NCI-H1930 (cell line): ENCODE measurements at regions not wholly inside any gene's neighbourhood (a gene's known extent, or its start where the extent isn't known, plus 50 kb on each side); places are given as distances from the start of the nearest gene placed in this dataset.

Experiments
- DNase-seq, 2 experiments: peaks; one replicate each; lab custom pipeline; 2025; lab: John Stamatoyannopoulos, UW

DNA sequence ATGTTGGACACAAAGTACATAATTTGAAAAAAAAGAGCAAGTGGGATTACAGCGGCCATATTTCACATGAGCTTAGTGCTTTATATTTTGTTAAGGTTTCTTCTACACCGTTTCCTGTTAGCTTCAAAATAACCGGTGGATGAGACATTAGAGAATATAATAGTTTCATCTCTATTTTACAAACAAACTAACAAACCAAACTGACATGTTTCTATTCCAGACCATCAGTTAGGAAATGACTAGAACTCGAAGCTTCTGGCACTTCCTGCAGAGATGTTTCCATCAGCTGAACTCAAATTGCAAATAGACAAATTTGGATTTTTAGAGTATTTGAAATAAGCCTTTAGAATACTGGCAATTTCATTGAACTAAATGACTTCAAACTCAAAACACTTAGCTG, 86.5 kb downstream of the MTRR start:
- DNase-seq: no peak

DNA sequence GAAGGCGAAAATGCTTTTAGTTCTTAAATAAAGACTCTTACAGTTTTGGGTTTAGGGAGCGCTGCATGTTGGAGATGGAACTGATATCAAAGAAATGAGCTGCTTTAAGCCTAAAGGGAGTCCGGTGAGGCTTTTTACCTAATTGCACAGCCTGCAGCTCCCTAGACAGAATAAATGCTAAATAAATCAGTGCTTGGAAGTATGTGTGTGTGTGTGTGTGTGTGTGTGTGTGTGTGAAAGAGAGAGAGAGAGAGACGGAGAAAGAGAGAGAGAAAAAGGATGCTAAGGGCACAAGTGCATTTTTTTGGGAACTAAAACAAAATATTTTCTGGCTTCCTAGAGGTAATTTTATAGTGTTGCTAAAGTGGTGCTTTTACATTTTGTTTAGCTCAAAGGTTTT, 88.4 kb downstream of the MTRR start:
- DNase-seq: no peak

DNA sequence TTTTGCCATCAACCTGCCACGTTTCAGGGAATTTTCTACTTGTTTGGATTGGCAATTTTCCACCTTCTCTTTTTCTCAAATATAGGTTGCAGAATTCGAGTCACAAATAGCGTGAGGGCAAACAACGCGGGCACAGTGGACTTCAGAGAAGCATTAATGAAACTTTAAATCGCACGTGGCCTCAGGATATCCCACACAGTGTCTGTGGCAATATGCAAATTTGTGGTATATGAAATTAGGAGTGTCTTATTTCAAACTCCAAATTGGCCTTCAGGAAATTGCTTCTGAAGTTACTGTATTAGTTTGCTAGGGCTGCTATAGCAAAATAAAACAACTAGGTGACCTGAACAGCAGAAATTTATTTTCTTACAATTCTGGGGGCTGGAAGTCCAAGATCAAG, 91.2 kb downstream of the MTRR start:
- no peak for DNase-seq

DNA sequence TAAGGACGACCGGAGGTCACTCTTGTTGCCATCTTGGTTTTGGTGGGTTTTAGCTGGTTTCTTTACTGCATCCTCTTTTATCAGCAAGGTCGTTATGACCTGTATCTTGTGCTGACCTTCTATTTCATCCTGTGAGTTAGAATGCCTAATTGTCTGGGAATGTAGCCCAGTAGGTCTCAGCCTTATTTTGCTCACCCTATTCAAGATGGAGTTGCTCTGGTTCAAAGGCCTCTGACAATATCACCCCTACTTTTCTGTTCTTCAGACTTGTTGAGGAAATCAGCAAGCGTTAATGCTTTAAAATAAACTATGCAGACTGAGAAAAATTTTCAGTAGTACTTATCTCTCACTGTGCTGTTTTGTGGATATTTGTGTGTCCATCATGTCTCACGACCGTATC, 92.6 kb downstream of the MTRR start:
- no peak for DNase-seq

DNA sequence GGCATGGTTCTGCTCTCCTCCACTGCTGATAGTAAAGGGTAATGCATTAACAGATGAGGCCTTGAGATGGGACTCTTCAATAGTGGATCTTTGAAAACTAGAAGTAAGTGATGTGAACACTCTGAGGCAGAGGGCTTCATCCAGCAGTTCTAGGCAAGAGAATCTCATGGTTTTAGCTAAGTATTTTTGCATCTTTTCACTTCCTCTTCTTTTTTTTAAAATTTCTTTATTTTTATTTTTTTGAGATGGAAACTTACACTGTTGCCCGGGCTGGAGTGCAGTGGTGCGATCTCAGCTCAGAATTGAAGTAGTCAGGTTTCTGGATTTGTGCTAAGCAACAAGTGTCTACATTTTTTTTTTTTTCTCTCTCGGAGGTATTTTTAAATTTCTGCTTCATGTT, 101.9 kb downstream of the MTRR start:
- DNase-seq: no peak

DNA sequence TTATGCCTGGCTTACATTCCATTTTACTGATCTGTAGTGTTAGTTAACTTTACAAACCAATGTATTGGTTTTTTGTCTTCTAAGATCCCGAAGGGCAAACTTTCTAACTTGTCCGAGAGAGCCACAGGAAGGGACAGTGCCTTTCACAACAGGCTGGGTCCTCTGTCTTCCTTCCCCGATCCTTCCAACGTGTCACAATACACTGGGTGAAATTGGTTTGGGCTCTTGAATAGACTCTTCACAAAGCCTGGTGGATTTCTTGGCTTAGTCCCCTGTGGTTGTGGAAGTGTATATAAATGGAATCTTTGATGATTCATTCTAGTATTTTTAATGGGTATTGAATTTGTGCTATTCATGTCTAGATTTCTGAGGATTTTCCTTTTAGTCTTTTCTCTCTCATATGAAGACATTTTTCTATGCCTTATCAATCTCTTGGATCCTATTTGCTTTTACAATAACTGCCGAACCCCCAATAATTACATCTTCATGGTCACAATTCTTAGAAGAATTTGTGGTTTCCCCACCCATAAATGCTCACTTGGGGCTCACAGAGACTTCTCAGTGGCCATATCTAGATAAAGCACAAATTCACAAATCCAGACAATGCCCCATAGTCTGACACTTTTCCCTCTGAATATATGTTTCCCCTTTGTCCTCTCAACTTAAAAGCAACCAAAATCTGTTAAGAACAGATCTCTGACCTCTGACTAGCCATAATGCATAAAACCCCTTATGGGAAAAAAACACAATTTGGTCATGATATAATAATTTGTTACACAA, 107.7 kb downstream of the MTRR start:
- DNase-seq: no peak

DNA sequence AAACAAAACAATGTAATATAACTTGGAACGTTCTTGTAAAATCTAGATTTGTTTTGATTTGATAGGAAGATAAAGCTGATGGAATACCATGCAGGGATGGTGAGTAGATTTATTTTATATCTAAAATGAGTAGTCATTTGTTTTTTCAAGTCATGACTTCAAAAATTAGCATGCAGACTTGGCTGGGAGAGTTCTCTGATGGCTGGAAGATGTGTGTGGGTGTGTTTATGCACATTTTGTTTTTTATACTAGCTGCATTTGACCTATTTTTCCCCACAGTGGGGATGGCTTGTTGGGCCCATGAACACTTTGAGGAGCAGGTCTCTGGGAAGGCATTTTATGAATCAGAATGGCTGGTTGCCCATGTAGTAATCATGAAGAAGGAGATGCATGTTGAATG, 109.2 kb downstream of the MTRR start:
- no peak for DNase-seq

DNA sequence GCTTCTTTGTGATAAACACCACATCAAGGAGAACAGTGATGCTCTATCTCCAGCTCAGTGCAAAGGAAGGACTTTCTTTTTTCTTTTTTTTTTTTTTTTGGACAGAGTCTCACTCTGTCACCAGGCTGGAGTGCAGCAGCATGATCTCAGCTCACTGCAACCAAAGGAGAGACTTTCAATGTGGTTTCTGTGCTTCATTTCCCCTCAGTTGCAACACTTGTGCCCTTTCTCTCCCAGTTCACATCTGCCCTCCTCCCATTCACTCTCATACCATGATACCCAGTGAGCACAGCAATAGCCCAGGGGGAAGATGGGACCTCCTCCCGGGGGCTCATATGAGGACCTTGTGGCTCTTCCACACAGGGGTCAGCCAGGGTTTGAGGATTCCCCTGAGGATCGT, 110.0 kb downstream of the MTRR start:
- no peak for DNase-seq

DNA sequence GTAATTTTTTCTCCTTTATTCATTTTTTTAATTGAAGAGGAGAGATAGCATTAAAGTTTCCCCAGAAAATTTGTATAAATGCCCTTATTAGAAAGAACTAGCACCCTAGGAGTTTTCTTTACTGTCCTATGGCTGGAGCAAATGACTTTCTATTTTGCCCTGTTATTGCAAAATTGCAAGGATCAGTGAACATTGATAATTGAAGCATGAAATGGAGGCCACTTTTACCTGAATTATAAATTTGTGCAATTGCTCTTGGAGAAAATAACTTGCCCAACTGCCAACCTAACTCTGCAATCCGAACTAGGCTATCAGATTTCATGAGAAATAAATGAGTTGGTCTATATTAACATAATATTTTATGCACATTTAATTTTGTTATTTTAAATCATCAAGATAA, 111.9 kb downstream of the MTRR start:
- DNase-seq: no peak

DNA sequence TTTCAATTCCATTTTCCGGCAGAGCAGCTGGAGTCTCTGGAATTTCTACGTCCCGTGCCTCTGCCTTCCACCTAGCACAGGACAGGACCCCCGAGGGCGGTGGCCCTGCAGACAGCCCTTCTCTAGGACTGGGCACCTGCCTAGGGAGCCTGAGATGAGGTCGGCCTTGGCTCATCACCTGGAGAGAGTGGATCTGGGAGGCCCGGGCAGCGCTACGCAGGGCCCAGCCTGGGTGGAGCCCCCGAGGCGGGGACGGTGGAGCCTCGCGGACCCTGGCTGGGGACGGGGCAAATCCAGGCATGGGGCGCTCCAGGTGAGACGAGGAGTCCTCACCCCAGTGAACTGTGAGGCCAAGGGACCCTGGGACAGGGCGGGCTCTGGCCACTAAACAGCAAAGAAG, 114.5 kb downstream of the MTRR start:
- no peak for DNase-seq

DNA sequence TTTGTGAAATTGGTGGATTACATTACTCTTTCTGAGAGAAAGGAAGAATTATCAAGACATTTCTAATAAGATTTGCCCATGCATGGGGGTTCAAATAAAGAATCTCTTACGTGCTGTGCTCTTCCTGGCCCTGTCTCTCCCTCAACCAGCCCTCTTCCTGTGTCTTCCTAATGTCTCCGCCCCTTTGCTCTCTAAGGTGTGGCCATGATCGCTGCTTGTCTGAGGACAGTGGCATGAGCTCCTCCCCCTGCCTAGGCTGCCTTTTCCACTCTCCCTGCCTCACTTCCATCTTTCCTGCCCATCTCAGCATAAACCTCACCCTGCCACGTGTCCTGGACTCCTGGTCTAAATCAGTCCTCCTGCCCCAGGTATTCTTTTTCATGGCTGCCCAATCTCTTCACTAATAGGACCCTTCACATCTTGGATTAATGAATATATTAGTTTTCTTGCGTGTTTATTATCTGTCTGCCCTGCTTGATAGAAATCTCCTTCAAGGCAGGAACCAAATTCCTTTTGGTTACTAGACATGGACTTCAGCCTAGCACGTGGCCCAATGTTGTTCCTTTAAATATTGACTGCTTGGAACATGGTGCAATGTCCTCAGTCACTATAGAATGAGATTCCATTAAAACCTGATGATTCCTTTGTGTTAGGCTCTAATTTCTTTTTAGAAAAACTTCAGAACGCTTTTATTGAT, 122.3 kb downstream of the MTRR start:
- no peak for DNase-seq

DNA sequence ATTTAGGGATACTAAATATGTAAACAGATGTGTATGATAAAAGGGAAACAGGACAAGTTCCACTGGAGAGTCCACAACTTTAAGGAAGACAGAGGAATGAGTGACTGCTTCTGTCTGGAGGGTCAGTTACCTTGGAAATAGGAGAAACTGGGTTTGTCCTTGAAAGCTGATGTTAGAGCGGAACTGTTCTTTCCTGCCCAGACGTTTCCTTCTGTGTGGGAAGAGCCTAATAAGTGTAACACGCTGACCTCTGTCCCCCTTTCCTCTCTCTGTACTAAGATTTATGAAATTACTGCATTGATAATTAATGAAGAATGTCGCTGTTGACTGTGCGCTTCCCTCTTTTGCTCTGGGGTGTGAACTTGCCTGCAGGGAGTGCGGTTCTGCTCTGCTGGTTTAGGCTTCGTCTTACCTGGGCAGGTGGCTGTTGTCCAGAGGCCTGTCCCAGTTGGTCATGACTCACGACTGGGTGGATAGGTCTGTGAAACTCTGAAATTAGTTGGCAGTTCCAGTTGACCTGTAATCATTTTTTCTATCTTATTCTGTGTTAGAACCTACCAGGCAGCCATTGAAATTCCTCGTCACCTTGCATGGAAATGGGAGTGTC, 126.8 kb downstream of the MTRR start:
- DNase-seq: no peak

DNA sequence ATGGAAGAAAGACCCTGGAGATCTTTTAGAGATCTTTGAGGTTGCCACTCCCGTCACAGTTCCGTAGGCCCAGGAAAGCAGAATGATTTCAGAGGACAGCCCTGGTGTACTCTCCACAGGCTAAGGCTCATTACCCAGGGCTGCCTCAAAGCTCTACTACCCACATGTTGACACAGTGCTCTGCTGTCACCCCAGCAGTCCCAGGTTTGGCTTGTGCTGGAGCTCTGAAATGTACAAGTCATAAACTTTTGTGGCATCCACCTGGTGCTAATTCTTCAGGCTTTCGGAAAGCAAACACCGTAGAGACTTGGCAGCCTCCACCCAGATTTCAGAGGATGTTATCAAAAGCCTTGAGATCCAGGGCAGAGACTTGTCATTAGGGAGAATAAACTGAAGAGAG, 136.5 kb downstream of the MTRR start:
- no peak for DNase-seq

DNA sequence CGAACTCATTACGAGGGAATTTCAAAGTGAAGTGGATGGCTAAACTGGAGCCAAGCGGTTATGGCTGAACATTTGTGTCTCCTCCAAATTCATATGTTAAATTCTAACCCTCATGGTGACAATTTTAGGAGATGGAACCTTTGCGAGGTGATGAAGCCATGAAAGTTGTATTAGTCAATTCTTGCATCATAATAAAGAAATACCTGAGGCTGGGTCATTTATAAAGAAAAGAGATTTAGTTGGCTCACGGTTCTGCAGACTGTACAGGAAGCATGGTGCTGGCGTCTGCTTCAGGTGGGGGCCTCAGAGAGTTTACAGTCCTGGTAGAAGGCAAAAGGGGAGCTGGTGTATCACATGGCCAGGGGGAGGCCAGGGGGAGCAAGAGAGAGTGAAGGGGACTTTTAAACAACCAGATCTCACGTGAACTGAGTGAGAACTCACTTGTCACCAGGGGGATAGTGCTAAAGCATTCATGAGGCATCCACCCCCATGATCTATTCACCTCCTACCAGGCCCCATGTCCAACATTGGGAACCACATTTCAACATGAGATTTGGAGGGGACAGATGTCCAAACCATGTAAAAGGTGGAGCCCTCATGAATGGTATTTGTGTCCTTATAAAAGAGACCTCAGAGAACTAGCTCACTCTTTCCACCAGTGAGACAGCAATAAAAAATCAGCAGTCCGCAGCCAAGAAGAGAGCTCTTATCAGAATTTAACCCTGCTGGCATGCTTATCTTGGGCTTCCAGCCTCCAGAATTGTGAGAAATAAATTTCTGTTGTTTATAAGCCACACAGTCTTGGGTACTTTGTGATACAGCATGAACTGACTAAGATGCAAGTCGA, 143.4 kb downstream of the MTRR start:
- DNase-seq: no peak

DNA sequence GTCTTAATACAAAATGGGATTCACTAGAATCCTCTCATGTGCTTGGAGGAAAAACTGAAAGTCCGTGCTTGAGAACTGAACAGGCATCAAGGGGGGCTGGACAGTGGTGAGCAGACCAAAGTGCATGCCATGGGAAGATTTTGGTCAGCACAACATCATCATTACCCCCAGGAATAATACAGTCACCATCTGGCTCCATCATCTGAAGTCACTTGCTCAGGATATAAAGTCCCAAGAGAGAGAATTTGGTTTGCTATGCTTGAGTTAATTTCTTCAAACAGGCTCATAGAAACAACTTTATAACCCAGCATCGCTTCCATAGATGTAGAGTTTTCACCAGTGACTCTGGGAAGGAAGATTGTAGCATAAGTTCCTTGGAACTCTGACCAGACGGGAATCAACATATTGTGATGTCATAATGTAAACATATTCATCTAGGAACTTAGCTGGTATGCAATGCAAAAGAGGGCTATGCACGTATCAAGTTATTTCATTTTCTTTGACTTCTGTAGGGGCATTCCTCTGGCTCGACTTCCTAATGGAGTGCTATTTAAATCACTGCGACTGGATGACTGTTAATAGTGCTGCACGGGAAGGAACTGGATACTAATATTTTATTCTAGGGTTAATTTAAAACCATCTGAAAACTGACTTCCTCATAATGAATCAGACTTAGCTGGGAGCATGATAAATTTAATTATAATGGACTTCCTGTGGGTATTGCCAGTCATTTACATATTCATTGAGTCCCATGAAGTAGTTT, 145.2 kb downstream of the MTRR start:
- no peak for DNase-seq

DNA sequence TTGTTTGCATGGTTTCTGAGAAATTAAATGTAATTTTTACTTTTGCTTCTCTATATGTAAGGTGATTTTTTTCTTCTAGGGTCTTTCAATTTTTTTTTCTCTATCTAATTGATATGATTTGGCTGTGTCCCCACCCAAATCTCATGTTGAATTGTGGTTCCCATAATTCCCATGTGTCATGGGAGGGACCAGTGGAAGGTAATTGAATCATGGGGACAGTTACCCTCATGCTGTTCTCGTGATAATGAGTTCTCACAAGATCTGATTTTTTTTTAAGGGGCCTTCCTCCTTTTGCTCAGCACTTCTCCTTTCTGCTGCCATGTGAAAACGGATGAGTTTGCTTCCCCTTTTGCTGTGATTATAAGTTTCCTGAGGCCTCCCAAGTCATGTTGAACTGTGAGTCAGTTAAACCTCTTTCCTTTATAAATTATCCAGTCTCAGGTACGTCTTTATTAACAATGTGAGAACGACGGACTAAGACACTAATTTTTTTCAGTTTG, 150.8 kb downstream of the MTRR start:
- no peak for DNase-seq

DNA sequence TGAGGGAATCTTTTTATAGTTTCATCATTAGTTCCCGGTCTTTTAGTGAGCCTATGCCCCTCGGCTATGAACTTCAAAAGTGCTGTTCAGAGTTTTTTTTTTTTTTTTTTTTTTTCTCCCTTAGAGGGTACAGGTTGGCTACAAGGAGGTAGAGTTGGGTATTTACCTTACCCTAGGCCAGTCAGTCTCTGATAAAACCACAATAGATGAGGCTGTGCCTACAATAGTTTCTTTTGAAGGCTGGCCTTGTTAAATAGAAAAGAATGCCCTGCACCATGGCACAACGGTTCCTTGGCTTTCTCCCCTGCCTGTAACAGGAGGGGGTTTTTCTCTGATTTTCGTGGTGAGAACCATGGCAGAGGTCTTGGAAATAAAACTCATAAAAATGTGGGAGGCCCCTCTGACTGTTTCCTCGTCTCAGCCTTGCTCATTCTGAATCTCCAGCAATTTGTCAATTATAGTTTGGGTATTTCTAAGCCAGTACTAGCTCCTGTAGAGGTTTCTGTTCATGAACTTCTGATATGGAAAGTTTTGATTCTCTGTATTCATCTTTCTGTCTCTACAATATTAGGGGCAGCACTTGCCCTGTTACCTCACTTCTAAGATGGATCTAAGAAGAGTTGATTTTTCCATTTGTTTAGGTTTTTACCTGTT, 152.0 kb downstream of the MTRR start:
- DNase-seq: no peak

DNA sequence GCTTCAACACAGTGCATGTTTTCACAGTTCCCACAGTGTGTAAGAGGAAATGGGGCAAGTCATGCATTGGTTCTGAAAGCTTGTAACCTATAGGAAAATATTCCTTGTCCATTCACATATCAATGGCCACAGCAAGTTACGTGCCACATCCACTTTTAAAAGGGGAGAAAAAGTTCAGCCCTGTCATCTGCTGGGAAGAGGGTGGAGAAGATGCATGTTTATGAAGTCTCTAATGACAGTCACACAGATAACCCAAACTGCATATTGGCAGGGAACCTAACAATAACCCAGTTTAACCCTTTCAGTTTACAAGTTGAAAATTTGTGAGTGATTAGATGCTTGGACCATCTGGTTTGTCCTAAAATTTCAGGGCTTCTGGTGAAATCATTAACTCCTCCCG, 159.3 kb downstream of the MTRR start:
- no peak for DNase-seq

DNA sequence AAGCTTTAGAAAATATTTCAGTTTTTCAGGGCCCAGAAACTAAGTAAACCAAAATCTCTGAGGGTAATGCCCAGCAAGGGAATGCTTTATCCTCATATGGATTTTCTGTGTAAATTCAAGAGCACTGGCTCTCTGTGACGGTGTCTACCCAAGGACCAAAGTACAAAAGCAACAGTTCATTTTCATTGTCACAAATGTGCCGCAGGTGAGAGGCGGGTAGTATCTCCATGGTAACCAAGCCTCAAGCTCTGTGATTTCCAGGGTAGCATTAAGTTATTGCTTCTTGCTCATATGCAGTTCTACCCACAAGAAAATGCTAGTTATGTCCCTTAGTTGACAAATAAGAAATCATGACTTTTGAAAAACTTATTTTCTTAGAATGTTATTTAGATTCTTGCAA, 164.3 kb downstream of the MTRR start:
- no peak for DNase-seq

DNA sequence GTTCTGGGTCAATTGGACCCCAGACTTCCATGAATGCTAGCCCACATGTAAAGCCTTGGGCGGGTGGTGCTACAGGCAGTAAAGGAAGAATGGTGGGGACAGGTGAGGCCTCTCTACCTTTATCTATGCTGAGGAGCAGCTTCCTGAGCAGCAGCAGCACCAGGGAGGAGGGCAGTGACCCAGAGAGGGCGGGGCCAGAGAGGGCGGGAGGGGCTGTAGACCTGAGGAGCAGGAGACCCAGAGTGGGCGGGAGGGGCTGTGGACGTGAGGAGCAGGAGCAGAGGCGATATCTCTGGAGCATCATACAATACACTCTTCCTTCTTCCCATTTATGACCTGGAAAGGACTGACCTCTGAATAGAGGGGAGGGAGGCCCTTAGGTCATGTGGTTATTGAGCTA, 165.9 kb downstream of the MTRR start:
- no peak for DNase-seq

DNA sequence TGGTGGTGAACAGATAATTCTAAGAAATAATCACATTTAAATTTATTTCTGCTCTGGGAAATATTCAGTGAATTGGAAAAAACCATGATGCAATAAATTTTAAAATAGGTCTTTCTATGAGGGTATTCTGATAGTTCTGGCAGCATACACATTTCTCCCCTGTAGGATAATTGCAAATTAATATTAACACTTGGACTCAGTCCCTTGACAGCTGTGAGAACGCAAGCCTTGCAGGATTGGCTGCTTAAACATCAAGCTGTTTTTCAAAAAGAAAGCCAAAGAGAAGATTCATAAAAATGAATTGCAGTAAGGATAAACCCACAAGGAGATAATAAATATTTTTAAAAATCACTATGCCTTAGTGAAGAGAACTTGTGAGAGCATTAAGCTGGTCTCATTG, 180.0 kb downstream of the MTRR start:
- DNase-seq: no peak
